Germinal center (tissue), 1 donor: ENCODE measurements at regions not wholly inside any gene's neighbourhood (a gene's known extent, or its start where the extent isn't known, plus 50 kb on each side); places are given as distances from the start of the nearest gene placed in this dataset.

Experiments
- DNase-seq: peaks from one replicate; pipeline ENCODE4 v3.0.0; 2012; ENCODE audit warnings: mixed read lengths, low spot score

GRCh38 chr15:69712991-69713390, 260.4 kb downstream of the RPLP1 start:
- no peak for DNase-seq

DNA sequence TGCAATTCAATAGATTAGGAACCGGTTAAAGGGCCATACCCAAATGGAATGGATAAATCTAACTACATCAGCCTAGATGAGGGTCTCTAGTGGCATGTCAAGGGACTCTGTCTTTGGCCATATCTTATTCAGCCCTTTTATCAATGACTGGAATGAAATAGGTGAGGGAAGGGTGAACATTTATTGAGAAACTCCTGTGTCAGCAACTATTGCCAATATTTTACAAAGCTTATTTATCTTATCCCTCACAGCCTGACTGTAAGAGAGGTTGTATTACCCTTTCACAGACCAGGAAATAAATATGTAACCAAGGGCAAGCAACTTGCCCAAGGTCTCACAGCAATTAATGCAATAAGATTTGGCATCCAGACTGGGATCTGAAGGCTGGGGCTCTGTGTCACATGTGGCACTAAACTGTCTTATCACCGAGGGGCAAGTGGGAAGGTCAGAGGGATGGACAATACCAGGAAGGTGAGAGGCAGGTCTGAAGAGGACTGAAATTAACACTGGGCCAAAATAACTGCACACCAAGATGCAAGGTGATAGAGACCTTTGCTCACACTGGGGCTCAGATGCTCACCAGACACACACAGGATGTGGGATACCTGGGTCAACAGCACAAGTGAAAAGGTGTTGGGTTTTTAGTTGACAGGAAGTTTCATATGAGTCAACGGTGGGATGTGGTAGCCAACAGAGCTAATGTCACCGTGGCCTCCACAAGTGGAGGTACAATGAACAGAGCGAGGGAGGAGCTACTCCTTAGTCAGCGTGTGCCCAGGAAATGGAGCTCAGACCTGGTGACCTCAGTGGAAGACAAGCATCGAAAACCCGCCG, 261.3 kb downstream of the RPLP1 start:
- no peak for DNase-seq

DNA sequence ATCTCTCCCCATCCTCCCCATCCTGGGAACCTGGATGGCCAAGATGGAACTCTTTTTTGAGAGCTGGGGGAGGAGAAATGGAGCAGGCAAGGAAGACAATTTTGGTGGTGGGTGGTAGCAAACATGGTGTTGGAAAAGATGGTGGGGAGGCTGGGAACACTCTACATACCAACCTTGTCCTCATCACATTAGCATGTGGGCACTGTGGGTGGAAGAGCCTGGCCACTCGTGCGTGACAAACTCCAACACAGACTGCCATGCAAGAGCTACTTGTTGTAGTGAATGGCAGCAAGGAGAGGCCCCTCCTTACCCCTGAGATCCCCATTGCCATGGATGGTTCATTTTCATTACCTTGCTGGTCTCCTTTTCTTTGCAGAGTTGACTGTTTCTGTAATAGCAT, 262.6 kb downstream of the RPLP1 start:
- DNase-seq = no peak

DNA sequence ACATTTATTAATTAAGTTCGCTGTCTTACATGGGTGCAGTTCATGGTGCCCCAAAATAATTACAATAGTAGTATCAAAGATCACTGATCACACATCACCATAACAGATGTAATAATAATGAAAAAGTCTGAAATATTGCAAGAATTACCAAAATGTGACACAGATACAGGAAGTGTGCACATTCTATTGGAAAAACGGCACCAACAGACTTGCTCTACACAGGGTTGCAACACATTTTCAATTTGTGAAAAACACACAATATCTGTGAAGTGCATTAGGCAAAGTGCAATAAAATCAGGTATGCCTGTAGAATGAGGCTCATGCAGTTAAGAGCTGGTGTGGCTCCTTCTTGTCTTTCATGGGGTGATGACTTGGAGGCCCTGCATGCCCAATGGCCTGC, 265.8 kb downstream of the RPLP1 start:
- DNase-seq = no peak

DNA sequence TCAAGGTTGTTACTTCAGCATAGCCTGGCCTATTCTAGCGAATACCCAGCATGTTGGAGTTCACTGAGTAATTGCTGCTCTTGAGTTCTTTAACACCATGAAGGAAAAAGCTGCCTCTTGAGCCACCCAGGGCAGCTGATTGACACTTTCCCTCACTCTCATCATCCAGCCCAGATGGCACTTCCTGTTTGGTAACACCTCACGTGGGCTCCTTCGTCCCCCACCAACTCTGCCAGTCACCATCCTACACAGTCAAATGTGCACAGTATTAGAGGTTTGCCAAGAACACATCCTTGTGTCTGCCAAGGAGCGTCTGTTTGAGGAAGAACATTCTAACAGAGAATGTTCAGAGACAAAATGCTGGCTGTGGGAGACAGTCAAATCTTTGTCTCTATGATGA, 266.3 kb downstream of the RPLP1 start:
- peak; percentile 30 for DNase-seq

GRCh38 chr15:69719527-69720240, 267.1 kb downstream of the RPLP1 start:
- no peak for DNase-seq

- DNase-seq = no peak
Observed at GRCh38 chr15:69720536-69720935, 267.9 kb downstream of the RPLP1 start.

DNA sequence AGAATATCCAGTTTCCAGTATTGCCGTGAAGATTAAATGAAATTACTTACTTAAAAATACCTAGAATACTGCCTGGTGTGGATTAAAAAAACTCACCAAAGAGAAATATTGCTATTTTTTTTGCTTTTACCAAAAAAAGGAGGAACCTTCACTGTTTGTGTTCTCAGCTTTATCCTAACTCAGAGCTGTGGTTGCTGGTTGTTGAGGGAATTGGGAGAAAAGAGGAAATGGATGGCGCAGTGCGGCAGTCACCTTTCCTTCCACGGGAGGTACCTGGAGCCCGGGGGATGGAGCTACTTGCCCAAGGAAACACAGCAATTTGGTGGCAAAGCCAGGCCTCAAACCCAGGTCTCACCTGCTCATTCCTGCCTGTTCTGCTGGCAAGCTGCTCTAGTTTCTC, 270.3 kb downstream of the RPLP1 start:
- DNase-seq = no peak

DNA sequence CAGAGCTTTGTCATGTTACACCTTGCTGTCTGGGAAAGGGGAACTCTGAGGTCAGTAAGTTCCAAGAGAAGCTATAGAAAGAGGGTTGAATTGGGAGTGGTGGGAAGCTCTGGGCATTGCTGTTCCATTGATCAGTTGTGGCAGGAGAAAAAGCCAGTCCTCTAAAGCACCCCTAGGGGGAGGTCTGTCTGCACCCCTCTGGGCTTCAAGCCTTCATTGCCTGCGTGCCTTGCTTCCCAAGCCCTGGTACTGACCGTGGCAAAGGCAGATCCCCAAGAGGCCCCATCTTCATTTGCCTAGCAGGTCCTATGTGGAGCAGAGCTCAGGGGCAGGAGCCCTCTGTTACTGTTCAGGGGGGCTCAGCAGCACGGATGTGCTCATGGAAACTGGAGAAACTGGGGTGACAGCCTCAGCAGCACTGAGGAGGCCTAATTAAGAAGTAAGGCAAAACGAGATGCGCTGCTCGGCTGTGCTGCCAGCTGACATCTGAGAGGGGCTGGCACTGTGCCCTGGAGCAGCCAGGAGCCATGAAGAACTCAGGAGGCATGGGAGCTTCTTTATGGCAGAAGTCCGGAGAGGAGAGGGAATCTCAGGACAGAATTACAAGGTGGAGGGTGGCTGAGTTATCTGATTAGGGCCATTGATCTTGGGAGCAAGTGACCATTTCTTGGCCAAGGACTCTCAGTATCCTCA, 270.9 kb downstream of the RPLP1 start:
- DNase-seq = no peak

GRCh38 chr15:69724333-69724732, 271.7 kb downstream of the RPLP1 start:
- DNase-seq = no peak

GRCh38 chr15:69725275-69725674, 272.7 kb downstream of the RPLP1 start:
- DNase-seq = no peak

GRCh38 chr15:69725957-69726356, 273.3 kb downstream of the RPLP1 start:
- DNase-seq = no peak

DNA sequence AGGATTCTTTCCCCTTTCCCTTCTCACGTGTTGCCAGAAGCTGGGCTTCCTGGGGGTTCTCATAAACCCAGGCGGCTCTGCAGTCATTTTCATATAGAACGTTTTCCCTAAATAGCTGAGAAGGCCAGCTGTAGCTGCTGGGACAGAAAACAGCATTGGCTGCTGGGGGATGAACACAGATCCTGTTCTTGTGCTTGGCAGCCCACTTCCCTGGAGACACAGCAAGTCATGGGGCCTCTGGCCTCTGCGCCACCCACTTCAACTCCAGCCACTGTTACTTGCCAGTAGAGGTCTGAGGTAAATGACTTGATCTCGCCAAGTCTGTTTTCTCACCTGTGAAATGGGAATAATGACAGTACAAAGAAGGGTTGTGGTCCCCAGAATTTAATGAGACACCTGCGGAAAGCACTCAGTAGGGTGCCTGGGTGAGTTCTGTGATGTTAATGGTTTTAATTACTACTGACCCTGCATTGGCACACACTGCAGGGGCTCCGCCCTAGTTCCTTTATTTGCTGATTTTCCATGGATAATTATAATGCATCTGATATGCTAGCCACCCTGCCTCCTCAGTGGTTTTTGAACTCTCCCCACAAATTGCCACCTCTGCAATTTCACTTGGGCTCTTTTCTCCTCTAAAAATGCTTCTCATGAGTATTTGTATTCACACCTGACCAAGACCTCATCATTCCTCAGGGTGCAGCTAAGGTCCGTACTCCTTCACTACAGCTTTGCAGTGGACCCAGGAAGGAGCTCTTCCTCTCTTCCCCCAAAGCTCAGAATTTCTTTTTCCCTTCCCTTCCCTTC, 274.7 kb downstream of the RPLP1 start:
- no peak for DNase-seq

DNA sequence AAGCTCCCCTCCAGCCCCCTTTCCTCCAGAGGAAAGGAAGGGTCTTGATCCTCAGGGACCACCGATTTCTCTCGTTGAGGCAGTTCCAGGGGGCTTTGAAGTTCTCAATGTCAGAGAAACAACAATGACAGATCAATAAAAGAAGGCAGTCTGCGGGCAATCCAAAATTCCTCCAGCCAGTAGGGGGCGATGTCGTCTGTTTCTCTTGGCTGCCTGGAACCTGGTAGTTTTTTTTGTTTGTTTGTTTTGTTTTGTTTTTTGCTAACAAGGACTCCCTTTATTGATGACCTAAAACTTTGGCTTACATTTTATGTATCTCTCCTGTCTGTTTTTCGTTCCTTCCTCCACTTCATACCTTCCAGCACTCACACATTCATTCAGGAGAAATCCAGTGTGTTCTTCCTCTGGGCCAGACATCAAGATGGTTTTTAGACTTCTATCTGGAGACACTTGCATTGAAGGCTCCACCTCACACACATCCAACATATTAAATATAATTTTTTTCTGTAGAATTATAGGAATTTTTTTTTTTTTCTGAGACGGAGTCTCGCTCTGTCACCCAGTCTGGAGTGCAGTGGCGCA, 276.6 kb downstream of the RPLP1 start:
- peak; percentile 53 for DNase-seq

DNA sequence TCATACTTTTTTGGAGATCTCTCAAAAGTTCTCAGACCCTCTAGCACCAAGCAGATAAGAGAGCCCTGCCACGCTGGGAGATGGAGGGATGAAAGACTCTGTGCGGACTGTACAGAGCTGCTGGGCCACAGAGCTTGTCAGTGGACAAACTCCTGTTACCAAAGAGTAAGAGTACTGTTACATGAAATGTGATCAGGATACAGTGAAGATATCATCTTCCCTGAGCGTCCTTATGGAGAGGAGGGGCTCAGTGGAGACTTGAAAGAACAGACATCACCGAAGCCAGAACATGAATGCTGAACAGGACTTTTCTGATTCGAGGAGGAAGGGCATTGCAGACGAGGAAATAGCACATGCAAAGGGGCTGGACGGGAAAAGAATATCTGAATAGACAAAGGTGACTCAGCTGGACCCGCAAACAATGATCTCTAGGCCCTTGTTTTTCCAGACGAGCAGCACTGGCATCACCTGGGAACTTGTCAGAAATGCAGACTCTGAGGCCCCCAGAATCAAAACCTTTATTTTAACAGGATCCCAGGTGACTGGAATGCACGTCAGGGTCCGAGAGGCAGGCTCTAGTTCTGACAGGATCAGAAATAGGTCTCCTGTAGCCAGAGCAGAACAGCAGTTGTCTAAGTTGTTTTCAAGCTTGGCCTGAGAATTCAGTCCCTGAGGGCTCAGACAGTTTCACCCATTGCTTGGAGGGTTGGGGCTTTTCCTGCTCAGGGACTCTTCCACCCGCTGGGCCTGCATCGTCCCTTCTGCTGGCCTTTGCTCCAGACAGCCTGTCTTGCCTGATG, 277.9 kb downstream of the RPLP1 start:
- DNase-seq = no peak

DNA sequence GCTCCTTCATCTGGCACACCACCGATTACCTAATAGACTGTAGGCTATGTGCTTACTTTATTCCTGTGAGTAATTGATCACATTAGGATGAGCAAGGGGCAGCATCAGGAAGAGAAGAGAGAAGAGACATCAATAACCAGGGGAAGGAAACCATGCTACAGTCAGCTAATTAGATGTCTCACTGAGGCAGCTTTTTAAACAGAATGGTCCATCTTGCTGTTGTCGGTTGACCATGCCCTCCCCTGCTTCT, 278.4 kb downstream of the RPLP1 start:
- no peak for DNase-seq

DNA sequence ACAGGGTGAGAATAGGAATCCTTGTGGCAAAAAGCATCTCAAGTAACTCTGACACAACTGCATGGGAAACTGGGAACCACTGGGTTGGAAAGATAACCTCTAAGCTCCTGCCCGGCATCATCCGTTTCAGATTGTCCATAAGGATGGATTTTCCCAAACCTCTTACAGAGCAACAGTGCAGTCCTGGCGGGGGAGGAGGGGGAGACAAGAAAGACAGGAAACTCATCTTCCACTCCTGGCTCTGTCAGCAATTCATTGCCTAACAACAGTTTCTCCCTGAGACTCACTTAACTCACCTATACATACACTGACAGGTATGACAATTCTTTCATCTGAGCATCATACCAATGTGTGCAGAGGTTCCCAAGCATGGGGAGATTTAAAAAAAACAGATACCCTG, 279.0 kb downstream of the RPLP1 start:
- DNase-seq = no peak

GRCh38 chr15:69732133-69732532, 279.5 kb downstream of the RPLP1 start:
- DNase-seq = no peak

GRCh38 chr15:69734699-69735098, 282.1 kb downstream of the RPLP1 start:
- DNase-seq = no peak

DNA sequence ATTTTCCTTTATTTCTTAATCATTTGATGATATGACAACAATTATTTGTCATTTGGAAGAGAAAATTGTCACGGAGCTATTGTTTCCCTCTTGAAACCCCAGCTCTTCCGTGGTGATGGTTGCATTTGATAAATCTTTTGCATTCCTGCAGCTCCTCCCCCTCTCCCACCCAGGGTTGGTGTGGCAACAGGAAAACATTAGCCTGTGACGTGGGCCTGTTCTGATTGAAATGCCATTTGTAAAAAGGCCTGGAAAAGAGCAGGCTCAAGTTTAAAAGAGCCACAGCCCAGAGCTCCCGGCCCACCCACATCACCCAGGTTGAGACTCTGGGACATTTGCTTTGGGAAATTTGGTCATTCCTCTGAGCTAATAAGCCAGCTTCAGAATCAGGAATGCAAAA, 282.5 kb downstream of the RPLP1 start:
- no peak for DNase-seq

DNA sequence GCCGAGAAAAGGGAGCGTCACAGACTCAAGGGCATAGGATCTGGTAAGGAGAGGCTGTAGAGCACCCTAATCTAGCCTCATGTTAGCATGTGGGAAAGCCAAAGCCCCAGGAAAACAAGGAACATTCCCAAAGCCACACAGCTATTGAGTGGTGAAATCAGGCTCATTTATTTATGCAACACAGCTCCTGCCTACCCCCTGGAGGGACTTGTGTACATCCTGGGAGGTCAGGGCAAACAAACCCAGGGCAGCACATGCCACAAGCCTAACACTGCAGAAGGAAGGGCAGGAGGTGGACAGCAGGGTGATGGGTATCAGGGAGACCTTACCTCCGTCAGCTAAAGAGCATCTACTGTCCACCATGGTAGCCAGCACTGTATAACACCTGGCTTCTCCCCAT, 283.5 kb downstream of the RPLP1 start:
- DNase-seq = no peak
